Tibial nerve (tissue), 4 donors: ENCODE measurements at regions not wholly inside any gene's neighbourhood (a gene's known extent, or its start where the extent isn't known, plus 50 kb on each side); places are given as distances from the start of the nearest gene placed in this dataset.

Experiments
- DNase-seq, 2 donors: peaks; one replicate each; pipeline ENCODE4 v3.0.0-alpha.2; 2019; ENCODE audit warnings: low spot score in 2 of 2
- H3K27ac ChIP-seq, 4 donors: fragments of 200-600 bp; sonication (generic) in 3 of 4; one replicate each; pipeline ENCODE4 v1.5.1; 2017 to 2019; ENCODE audit warnings: mild to moderate bottlenecking in 1 of 4
- H3K27me3 ChIP-seq, 2 donors: fragments of 200-600 bp; sonication (generic) in 1 of 2; one replicate each; pipeline versions ENCODE4 v1.5.1 to v1.6.0; 2017 to 2019
- H3K36me3 ChIP-seq, 3 donors: fragments of 200-600 bp; sonication (generic); one replicate each; pipeline ENCODE4 v1.5.1; 2018 to 2019
- H3K4me1 ChIP-seq, 4 donors: fragments of 200-600 bp; sonication (generic) in 3 of 4; one replicate each; pipeline ENCODE4 v1.5.1; 2017 to 2019
- H3K4me3 ChIP-seq, 4 donors: fragments of 200-600 bp; sonication (generic) in 3 of 4; one replicate each; pipeline ENCODE4 v1.5.1; 2017 to 2019; ENCODE audit warnings: mild to moderate bottlenecking in 1 of 4, moderate library complexity in 1 of 4
- H3K9me3 ChIP-seq, 4 donors: fragments of 200-600 bp; sonication (generic) in 3 of 4; one replicate each; pipeline ENCODE4 v1.5.1; 2017 to 2019
- EP300 ChIP-seq, 2 donors: sonication (generic); formaldehyde crosslinking; IDR thresholded peaks; one replicate each; pipeline ENCODE4 v1.6.1; 2017; ENCODE audit warnings: antibody characterized with exemption in 2 of 2, mild to moderate bottlenecking in 1 of 2
- POLR2A ChIP-seq, 2 donors: fragments of 450-650 bp; IDR thresholded peaks; one replicate each; pipeline ENCODE4 v1.6.1; 2017; ENCODE audit warnings: antibody characterized with exemption in 2 of 2, mild to moderate bottlenecking in 2 of 2, moderate library complexity in 2 of 2
- WGBS, 2 donors: methylation state at CpG; one replicate each; pipeline ENCODE4 v1.1.5; 2018; 5-methylcytosine and 5-hydroxymethylcytosine counted together
- TF ChIP-seq, protein P1 (sequence below), 5 experiments: fragments of 200-600 bp in 3 of 5; fragments of 450-650 bp in 2 of 5; sonication (generic) in 3 of 5; IDR thresholded peaks; one replicate each; pipeline ENCODE4 v1.5.1; 2016 to 2019; ENCODE audit warnings: antibody characterized with exemption in 5 of 5, mild to moderate bottlenecking in 3 of 5, moderate library complexity in 2 of 5

GRCh38 chr12:19932413-19932812, 435.9 kb upstream of the PDE3A start:
- Histone ChIP-seq H3K27ac (no peak overlapping the region), H3K27me3 (peaks cover 0 to 1% of the 10 kb centered on the region in 2 donors), H3K4me3 (no peak overlapping the region), H3K4me1 (no peaks in the 10 kb centered on the region), H3K9me3 (no peaks in the 10 kb centered on the region), H3K36me3 (no peaks in the 10 kb centered on the region)
- no peak for DNase-seq
- 77 to 88% methylated on average over 4 of the region's 4 CpGs for WGBS, 2 donors
- TF ChIP-seq POLR2A (IDR thresholded peaks at IDR 0.05) (no peak), EP300 (IDR thresholded peaks at IDR 0.05) (no peak)
- TF ChIP-seq, protein P1, sequence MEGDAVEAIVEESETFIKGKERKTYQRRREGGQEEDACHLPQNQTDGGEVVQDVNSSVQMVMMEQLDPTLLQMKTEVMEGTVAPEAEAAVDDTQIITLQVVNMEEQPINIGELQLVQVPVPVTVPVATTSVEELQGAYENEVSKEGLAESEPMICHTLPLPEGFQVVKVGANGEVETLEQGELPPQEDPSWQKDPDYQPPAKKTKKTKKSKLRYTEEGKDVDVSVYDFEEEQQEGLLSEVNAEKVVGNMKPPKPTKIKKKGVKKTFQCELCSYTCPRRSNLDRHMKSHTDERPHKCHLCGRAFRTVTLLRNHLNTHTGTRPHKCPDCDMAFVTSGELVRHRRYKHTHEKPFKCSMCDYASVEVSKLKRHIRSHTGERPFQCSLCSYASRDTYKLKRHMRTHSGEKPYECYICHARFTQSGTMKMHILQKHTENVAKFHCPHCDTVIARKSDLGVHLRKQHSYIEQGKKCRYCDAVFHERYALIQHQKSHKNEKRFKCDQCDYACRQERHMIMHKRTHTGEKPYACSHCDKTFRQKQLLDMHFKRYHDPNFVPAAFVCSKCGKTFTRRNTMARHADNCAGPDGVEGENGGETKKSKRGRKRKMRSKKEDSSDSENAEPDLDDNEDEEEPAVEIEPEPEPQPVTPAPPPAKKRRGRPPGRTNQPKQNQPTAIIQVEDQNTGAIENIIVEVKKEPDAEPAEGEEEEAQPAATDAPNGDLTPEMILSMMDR (IDR thresholded peaks at IDR 0.05): no peak

DNA sequence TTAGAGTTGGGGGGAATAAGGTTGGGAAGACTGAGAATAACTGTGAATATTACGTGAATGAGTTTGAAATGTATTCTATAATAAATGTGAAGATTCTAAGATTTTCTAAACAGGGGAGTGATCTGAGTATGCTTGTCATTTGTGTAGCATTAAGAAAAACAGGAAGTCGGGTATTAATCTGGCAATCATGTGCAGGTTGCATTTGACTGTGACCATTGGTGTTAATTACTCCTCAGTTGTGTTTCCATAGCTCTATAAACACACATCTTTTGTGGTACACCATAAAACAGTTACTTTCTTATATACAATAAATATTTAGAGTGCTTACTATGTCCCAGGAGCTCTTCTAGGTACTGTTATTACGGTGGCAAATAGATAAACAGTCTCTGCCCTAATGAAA, 434.4 kb upstream of the PDE3A start:
- 90 to 91% methylated on average over 3 of the region's 3 CpGs for WGBS, 2 donors
- no peak overlapping the region for H3K4me3 ChIP-seq
- no peak for TF ChIP-seq POLR2A (IDR thresholded peaks at IDR 0.05)
- no peak for TF ChIP-seq EP300 (IDR thresholded peaks at IDR 0.05)
- TF ChIP-seq, protein P1 (IDR thresholded peaks at IDR 0.05): no peak
- no peaks in the 10 kb centered on the region for H3K4me1 ChIP-seq
- no peaks in the 10 kb centered on the region for H3K27me3 ChIP-seq
- no peak overlapping the region for H3K27ac ChIP-seq
- H3K9me3 ChIP-seq: no peaks in the 10 kb centered on the region
- no peak for DNase-seq
- H3K36me3 ChIP-seq: no peaks in the 10 kb centered on the region

GRCh38 chr12:19937161-19937560, 431.2 kb upstream of the PDE3A start:
- TF ChIP-seq POLR2A (IDR thresholded peaks at IDR 0.05): no peak
- TF ChIP-seq, protein P1 (IDR thresholded peaks at IDR 0.05): no peak
- no peak for TF ChIP-seq EP300 (IDR thresholded peaks at IDR 0.05)
- Histone ChIP-seq H3K27ac (no peak overlapping the region), H3K4me1 (no peaks in the 10 kb centered on the region), H3K4me3 (no peak overlapping the region), H3K9me3 (no peaks in the 10 kb centered on the region), H3K36me3 (no peaks in the 10 kb centered on the region), H3K27me3 (no peaks in the 10 kb centered on the region)
- no peak for DNase-seq
- 84 to 88% methylated on average over 6 of the region's 6 CpGs for WGBS, 2 donors

- no peaks in the 10 kb centered on the region for H3K27me3 ChIP-seq
- H3K4me1 ChIP-seq: no peaks in the 10 kb centered on the region
- TF ChIP-seq POLR2A (IDR thresholded peaks at IDR 0.05) (no peak), EP300 (IDR thresholded peaks at IDR 0.05) (no peak)
- TF ChIP-seq, protein P1 (IDR thresholded peaks at IDR 0.05): no peak
- no peaks in the 10 kb centered on the region for H3K9me3 ChIP-seq
- WGBS, 2 donors: 80 to 81% methylated on average over 2 of the region's 2 CpGs
- H3K27ac ChIP-seq: no peak overlapping the region
- H3K4me3 ChIP-seq: no peak overlapping the region
- DNase-seq: no peak
- no peaks in the 10 kb centered on the region for H3K36me3 ChIP-seq
These were observed 430.3 kb upstream of the PDE3A start for GRCh38 chr12:19938031-19938430.

DNA sequence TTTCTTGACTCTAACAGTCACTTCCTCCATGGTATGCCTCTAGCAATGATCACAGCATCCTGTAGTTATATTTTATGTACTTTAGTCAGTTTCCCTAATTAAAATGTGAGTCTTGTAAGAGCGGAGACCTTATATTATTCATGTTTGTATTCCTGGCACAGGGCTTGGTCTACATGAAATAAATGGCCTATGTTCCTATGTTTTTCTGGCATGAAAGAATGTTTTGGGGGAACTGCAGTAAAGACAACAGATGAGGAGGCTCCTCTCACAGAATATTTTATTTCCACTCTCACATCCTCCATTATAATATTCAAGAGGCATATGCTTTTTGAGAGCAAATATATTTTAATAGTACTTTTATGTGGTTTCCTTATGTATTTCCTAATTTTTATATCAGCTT, 429.8 kb upstream of the PDE3A start:
- H3K27me3 ChIP-seq: no peaks in the 10 kb centered on the region
- no peak overlapping the region for H3K4me3 ChIP-seq
- H3K4me1 ChIP-seq: no peaks in the 10 kb centered on the region
- no peak overlapping the region for H3K27ac ChIP-seq
- TF ChIP-seq, protein P1 (IDR thresholded peaks at IDR 0.05): no peak
- TF ChIP-seq EP300 (IDR thresholded peaks at IDR 0.05) (no peak), POLR2A (IDR thresholded peaks at IDR 0.05) (no peak)
- no peak for DNase-seq
- WGBS, 2 donors: 93 to 96% methylated on average over 1 of the region's 1 CpG
- H3K36me3 ChIP-seq: no peaks in the 10 kb centered on the region
- no peaks in the 10 kb centered on the region for H3K9me3 ChIP-seq
